H9 (cell line): ENCODE measurements at regions not wholly inside any gene's neighbourhood (a gene's known extent, or its start where the extent isn't known, plus 50 kb on each side); places are given as distances from the start of the nearest gene placed in this dataset.

Experiments
- DNase-seq: peaks from one replicate; pipeline ENCODE4 v3.0.0-alpha.2; 2017
- H2AFZ ChIP-seq: one replicate; pipeline ENCODE4 v1.6.1; 2013; ENCODE audit warnings: mild to moderate bottlenecking, low read length, control low read depth, moderate library complexity
- H2AK5ac ChIP-seq: 2 replicates; pipeline ENCODE4 v1.6.1; 2013; ENCODE audit warnings: low read length, control low read depth, mixed read lengths; ENCODE audit not compliant: insufficient read length
- H2BK120ac ChIP-seq: one replicate; pipeline ENCODE4 v1.6.1; 2013; ENCODE audit warnings: low read depth, mild to moderate bottlenecking, low read length, control low read depth, inconsistent platforms; ENCODE audit not compliant: poor library complexity, severe bottlenecking
- H2BK12ac ChIP-seq: 2 replicates; pipeline ENCODE4 v1.6.1; 2013; ENCODE audit warnings: low read length, control low read depth, mixed read lengths, low read depth; ENCODE audit not compliant: insufficient read length
- H2BK15ac ChIP-seq: 2 replicates; pipeline ENCODE4 v1.6.1; 2013; ENCODE audit warnings: low read depth, low read length, control low read depth
- H2BK20ac ChIP-seq: one replicate; pipeline ENCODE4 v1.6.1; 2013; ENCODE audit warnings: low read depth, mild to moderate bottlenecking, low read length, control low read depth, inconsistent platforms; ENCODE audit not compliant: poor library complexity, severe bottlenecking
- H2BK5ac ChIP-seq: 2 replicates; pipeline ENCODE4 v1.6.1; 2013; ENCODE audit warnings: low read length, control low read depth, mixed read lengths; ENCODE audit not compliant: insufficient read length
- H3K14ac ChIP-seq: 2 replicates; pipeline ENCODE4 v1.6.1; 2013; ENCODE audit warnings: low read length, control low read depth; ENCODE audit not compliant: insufficient read depth
- H3K18ac ChIP-seq: 2 replicates; pipeline ENCODE4 v1.6.1; 2013; ENCODE audit warnings: low read depth, mild to moderate bottlenecking, mixed read lengths, low read length, control low read depth; ENCODE audit not compliant: insufficient read length
- H3K23ac ChIP-seq: 2 replicates; pipeline ENCODE4 v1.6.1; 2013; ENCODE audit warnings: low read length, control low read depth, mixed read lengths, low read depth; ENCODE audit not compliant: insufficient read length
- H3K23me2 ChIP-seq: 2 replicates; pipeline ENCODE4 v1.6.1; 2013; ENCODE audit warnings: low read depth, mild to moderate bottlenecking, mixed read lengths, low read length, control low read depth; ENCODE audit not compliant: insufficient read length, poor library complexity, severe bottlenecking
- H3K27ac ChIP-seq: 2 replicates; pipeline ENCODE4 v1.5.1; 2013; ENCODE audit warnings: low read length, control low read depth, mixed read lengths, low read depth; ENCODE audit not compliant: insufficient read length
- H3K27me3 ChIP-seq: 2 replicates; pipeline ENCODE4 v1.6.1; 2013; ENCODE audit warnings: low read length, control low read depth, inconsistent platforms; ENCODE audit not compliant: insufficient read depth
- H3K4ac ChIP-seq: 2 replicates; pipeline ENCODE4 v1.6.1; 2013; ENCODE audit warnings: low read depth, mild to moderate bottlenecking, control low read depth, inconsistent platforms, low read length, moderate library complexity
- H3K4me1 ChIP-seq: 2 replicates; pipeline ENCODE4 v1.6.1; 2013; ENCODE audit warnings: low read length, control low read depth, inconsistent platforms; ENCODE audit not compliant: insufficient read depth
- H3K4me2 ChIP-seq: 2 replicates; pipeline ENCODE4 v1.6.1; 2013; ENCODE audit warnings: low read length, control low read depth, mixed read lengths; ENCODE audit not compliant: insufficient read length, insufficient read depth
- H3K56ac ChIP-seq: 2 replicates; pipeline ENCODE4 v1.6.1; 2013; ENCODE audit warnings: low read depth, mild to moderate bottlenecking, mixed read lengths, low read length, control low read depth; ENCODE audit not compliant: insufficient read length
- H3K79me1 ChIP-seq: 2 replicates; pipeline ENCODE4 v1.6.1; 2013; ENCODE audit warnings: low read depth, mild to moderate bottlenecking, moderate library complexity, low read length, control low read depth, inconsistent platforms; ENCODE audit not compliant: insufficient read depth, poor library complexity, severe bottlenecking
- H3K79me2 ChIP-seq: 2 replicates; pipeline ENCODE4 v1.6.1; 2013; ENCODE audit warnings: low read length, control low read depth, inconsistent platforms; ENCODE audit not compliant: insufficient read depth
- H3K9ac ChIP-seq: 2 replicates; pipeline ENCODE4 v1.6.1; 2013; ENCODE audit warnings: low read length, control low read depth, mixed read lengths; ENCODE audit not compliant: insufficient read length; ENCODE audit errors: extremely low read depth
- H3K9me3 ChIP-seq: one replicate; pipeline ENCODE4 v1.6.1; 2013; ENCODE audit warnings: low read depth, low read length, inconsistent platforms; ENCODE audit not compliant: control insufficient read depth
- H3T11ph ChIP-seq: one replicate; pipeline ENCODE4 v1.6.1; 2013; ENCODE audit warnings: mild to moderate bottlenecking, low read length, control low read depth, inconsistent platforms
- H4K20me1 ChIP-seq: one replicate; pipeline ENCODE4 v1.6.1; 2013; ENCODE audit not compliant: control insufficient read depth, insufficient read length, insufficient read depth
- H4K5ac ChIP-seq: 2 replicates; pipeline ENCODE4 v1.6.1; 2013; ENCODE audit warnings: low read depth, mild to moderate bottlenecking, mixed read lengths, low read length, control low read depth; ENCODE audit not compliant: insufficient read length
- H4K8ac ChIP-seq: replicated peaks from 2 replicates; pipeline ENCODE4 v1.6.1; 2013; ENCODE audit warnings: low read length, control low read depth, mixed read lengths, low read depth; ENCODE audit not compliant: insufficient read length
- H4K91ac ChIP-seq: 2 replicates; pipeline ENCODE4 v1.6.1; 2013; ENCODE audit warnings: low read depth, mild to moderate bottlenecking, moderate library complexity, mixed read lengths, low read length, control low read depth; ENCODE audit not compliant: insufficient read length
- H3K27ac Mint-ChIP-seq, 3 experiments: 2 replicates in 2 of 3; 3 replicates in 1 of 3; pipeline ENCODE4 v1.8.0; 2020 to 2021; ENCODE audit warnings: mixed read lengths in 3 of 3, mild to moderate bottlenecking in 1 of 3, moderate library complexity in 1 of 3
- H3K27me3 Mint-ChIP-seq: 2 replicates; pipeline ENCODE4 v1.8.0; 2021; ENCODE audit warnings: low read depth, mild to moderate bottlenecking, moderate library complexity, mixed read lengths
- H3K36me3 Mint-ChIP-seq, 3 experiments: 2 replicates in 2 of 3; 3 replicates in 1 of 3; pipeline ENCODE4 v1.8.0; 2020 to 2021; ENCODE audit warnings: low read depth in 3 of 3, mixed read lengths in 3 of 3; ENCODE audit not compliant: insufficient read depth in 1 of 3
- H3K4me1 Mint-ChIP-seq, 2 experiments: 2 replicates each; pipeline ENCODE4 v1.8.0; 2020; ENCODE audit warnings: mixed read lengths in 2 of 2
- H3K4me3 Mint-ChIP-seq, 2 experiments: 2 replicates in 1 of 2; 3 replicates in 1 of 2; pipeline ENCODE4 v1.8.0; 2020 to 2021; ENCODE audit warnings: mild to moderate bottlenecking in 2 of 2, mixed read lengths in 2 of 2, moderate library complexity in 1 of 2
- H3K9me3 Mint-ChIP-seq, 2 experiments: 2 replicates in 1 of 2; 3 replicates in 1 of 2; pipeline ENCODE4 v1.8.0; 2020; ENCODE audit warnings: mild to moderate bottlenecking in 2 of 2, mixed read lengths in 2 of 2, moderate library complexity in 1 of 2
- WGBS: extraction: QIAGEN DNeasy Blood & Tissue Kit; methylation state at CpG from one replicate; pipeline ENCODE4 v1.1.7; 2013; ENCODE audit warnings: missing lambda C conversion rate, low lambda C conversion rate, mixed read lengths; ENCODE audit not compliant: insufficient read length; ENCODE audit errors: extremely low coverage; 5-methylcytosine and 5-hydroxymethylcytosine counted together
- TF ChIP-seq, protein P1 (sequence below): fragments of 200-600 bp; sonication (generic); conservative IDR thresholded peaks from 3 replicates; pipeline ENCODE4 v1.8.0; 2021; ENCODE audit warnings: antibody characterized with exemption, mild to moderate bottlenecking

DNA sequence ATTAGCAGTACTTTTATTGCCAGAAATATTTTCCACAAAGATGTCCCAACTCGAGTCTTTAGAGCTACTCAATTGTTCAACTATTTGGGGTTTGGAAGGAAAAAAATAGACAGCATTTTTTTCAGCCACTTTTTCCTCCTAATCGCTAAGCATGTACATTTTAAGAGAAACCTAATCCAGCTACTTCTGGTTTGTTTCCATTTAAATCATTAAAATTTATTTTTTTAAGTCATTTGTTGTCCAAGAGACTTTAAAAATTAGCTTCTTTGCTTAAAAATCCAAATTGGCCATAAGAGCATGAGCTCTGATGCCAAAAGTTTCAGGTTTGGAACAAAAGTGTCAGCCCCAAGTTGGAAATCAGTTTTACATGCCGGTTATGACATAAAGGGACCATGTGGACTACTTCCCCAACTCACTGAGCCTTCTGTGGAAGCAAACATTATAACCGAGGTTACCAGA is 186.3 kb upstream of the INTU start:
- Histone ChIP-seq H2AFZ (no peak overlapping the region), H2BK120ac (no peak overlapping the region), H4K20me1 (no peaks in the 10 kb centered on the region), H4K5ac (no peak overlapping the region), H3K27ac (no peak overlapping the region), H3K4me2 (no peak overlapping the region), H3T11ph (no peak overlapping the region), H3K18ac (no peak overlapping the region), H3K9ac (no peak overlapping the region), H4K8ac (no peak overlapping the region), H3K79me2 (no peaks in the 10 kb centered on the region), H3K9me3 (no peaks in the 10 kb centered on the region), H3K23ac (no peak overlapping the region), H2BK15ac (no peak overlapping the region), H2AK5ac (no peak overlapping the region), H2BK5ac (no peak overlapping the region), H4K91ac (no peak overlapping the region), H3K56ac (no peak overlapping the region), H3K23me2 (no peaks in the 10 kb centered on the region), H2BK12ac (no peak overlapping the region), H3K14ac (no peak overlapping the region), H3K27me3 (no peaks in the 10 kb centered on the region), H3K4ac (no peak overlapping the region), H3K79me1 (no peaks in the 10 kb centered on the region), H2BK20ac (no peak overlapping the region), H3K4me1 (no peaks in the 10 kb centered on the region)
- H3K27me3 Mint-ChIP-seq: no peaks in the 10 kb centered on the region
- H3K36me3 Mint-ChIP-seq: peaks cover 0 to 9% (median 6%) of the 10 kb centered on the region in 3 experiments; a peak in 4 of 7 replicates
- WGBS: no CpG with 5 or more reads among the region's 4 CpGs
- TF ChIP-seq, protein P1, sequence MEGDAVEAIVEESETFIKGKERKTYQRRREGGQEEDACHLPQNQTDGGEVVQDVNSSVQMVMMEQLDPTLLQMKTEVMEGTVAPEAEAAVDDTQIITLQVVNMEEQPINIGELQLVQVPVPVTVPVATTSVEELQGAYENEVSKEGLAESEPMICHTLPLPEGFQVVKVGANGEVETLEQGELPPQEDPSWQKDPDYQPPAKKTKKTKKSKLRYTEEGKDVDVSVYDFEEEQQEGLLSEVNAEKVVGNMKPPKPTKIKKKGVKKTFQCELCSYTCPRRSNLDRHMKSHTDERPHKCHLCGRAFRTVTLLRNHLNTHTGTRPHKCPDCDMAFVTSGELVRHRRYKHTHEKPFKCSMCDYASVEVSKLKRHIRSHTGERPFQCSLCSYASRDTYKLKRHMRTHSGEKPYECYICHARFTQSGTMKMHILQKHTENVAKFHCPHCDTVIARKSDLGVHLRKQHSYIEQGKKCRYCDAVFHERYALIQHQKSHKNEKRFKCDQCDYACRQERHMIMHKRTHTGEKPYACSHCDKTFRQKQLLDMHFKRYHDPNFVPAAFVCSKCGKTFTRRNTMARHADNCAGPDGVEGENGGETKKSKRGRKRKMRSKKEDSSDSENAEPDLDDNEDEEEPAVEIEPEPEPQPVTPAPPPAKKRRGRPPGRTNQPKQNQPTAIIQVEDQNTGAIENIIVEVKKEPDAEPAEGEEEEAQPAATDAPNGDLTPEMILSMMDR: no peak
- peaks cover 7 to 24% of the 10 kb centered on the region in 2 experiments for H3K4me1 Mint-ChIP-seq
- peaks cover 3 to 6% of the 10 kb centered on the region in 2 experiments; a peak in 3 of 5 replicates for H3K9me3 Mint-ChIP-seq
- no peak overlapping the region for H3K27ac Mint-ChIP-seq
- no peak for DNase-seq
- no peak overlapping the region for H3K4me3 Mint-ChIP-seq
